A549 (cell line): ENCODE measurements at regions not wholly inside any gene's neighbourhood (a gene's known extent, or its start where the extent isn't known, plus 50 kb on each side); places are given as distances from the start of the nearest gene placed in this dataset.

Experiments used
- CEBPB ChIP-seq, 2 experiments: fragments of >200 bp in 1 of 2; sonication (Bioruptor Twin) in 1 of 2; formaldehyde crosslinking in 1 of 2; IDR thresholded peaks; 2 replicates each; pipeline ENCODE4 v1.6.1; 2012 to 2016
- EP300 ChIP-seq, 2 experiments: fragments of >200 bp; sonication (Bioruptor Twin); formaldehyde crosslinking; IDR thresholded peaks; 2 replicates in 1 of 2; 3 replicates in 1 of 2; pipeline ENCODE4 v1.6.1; 2016 to 2017
- HOXA7 ChIP-seq: fragments of 250-450 bp; sonication (Bioruptor Pico); IDR thresholded peaks from 2 replicates; pipeline ENCODE4 v1.5.0; 2020; ENCODE audit warnings: mild to moderate bottlenecking, moderate library complexity
- MAFK ChIP-seq: fragments of 450-650 bp; IDR thresholded peaks from 2 replicates; pipeline ENCODE4 v1.6.1; 2014; ENCODE audit not compliant: partially characterized antibody
- PHF8 ChIP-seq: fragments of 200-600 bp; sonication (generic); IDR thresholded peaks from 2 replicates; pipeline ENCODE4 v1.6.1; 2016; ENCODE audit warnings: low read depth, mild to moderate bottlenecking, antibody characterized with exemption, moderate library complexity, borderline replicate concordance
- POLR2A ChIP-seq: IDR thresholded peaks from 2 replicates; pipeline ENCODE4 v1.6.1; 2012; ENCODE audit warnings: mild to moderate bottlenecking, low read length
- RNF2 ChIP-seq: fragments of 200-600 bp; sonication (generic); IDR thresholded peaks from 2 replicates; pipeline ENCODE4 v1.6.1; 2016; ENCODE audit warnings: low read depth, mild to moderate bottlenecking, antibody characterized with exemption, moderate library complexity, borderline replicate concordance
- ZFP36 ChIP-seq: fragments of 450-650 bp; IDR thresholded peaks from 2 replicates; pipeline ENCODE4 v1.6.1; 2014; ENCODE audit warnings: borderline replicate concordance; ENCODE audit not compliant: partially characterized antibody
- ZNF302 ChIP-seq: fragments of 250-450 bp; sonication (Bioruptor Pico); IDR thresholded peaks from 2 replicates; pipeline ENCODE4 v1.9.0; 2021; ENCODE audit warnings: inconsistent platforms, mild to moderate bottlenecking, moderate library complexity
- TF ChIP-seq, protein P1 (sequence below): fragments of >200 bp; sonication (Bioruptor Twin); formaldehyde crosslinking; IDR thresholded peaks from 3 replicates; pipeline ENCODE4 v1.5.1; 2016
- TF ChIP-seq, protein P2 (sequence below): IDR thresholded peaks from 2 replicates; pipeline ENCODE4 v1.6.1; 2012; ENCODE audit warnings: low read depth, borderline replicate concordance

DNA sequence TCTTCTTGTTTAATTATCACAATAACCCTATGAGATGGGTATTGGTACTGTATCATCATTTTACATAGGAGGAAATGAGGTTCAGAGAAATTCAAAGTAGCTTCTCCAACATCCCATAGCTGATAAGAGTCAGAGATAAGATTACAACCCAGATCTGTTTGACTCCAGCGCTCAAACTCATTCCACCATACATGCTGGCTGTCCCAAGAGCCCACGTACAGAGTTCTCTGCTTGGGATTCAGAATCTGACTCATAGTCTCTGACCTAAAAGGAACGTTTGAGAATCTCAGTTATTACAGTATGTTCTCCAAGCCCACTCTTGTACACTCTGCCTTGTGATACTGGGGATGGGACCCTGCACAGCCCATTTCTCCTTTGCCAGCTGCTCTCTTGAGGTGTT is 90.2 kb downstream of the TMEM215 start:
- no peak for TF ChIP-seq POLR2A
- TF ChIP-seq CEBPB (IDR thresholded peaks at IDR 0.05): no peak
- TF ChIP-seq, protein P1, sequence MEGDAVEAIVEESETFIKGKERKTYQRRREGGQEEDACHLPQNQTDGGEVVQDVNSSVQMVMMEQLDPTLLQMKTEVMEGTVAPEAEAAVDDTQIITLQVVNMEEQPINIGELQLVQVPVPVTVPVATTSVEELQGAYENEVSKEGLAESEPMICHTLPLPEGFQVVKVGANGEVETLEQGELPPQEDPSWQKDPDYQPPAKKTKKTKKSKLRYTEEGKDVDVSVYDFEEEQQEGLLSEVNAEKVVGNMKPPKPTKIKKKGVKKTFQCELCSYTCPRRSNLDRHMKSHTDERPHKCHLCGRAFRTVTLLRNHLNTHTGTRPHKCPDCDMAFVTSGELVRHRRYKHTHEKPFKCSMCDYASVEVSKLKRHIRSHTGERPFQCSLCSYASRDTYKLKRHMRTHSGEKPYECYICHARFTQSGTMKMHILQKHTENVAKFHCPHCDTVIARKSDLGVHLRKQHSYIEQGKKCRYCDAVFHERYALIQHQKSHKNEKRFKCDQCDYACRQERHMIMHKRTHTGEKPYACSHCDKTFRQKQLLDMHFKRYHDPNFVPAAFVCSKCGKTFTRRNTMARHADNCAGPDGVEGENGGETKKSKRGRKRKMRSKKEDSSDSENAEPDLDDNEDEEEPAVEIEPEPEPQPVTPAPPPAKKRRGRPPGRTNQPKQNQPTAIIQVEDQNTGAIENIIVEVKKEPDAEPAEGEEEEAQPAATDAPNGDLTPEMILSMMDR: no peak
- TF ChIP-seq RNF2: no peak
- no peak for TF ChIP-seq PHF8
- TF ChIP-seq, protein P2, sequence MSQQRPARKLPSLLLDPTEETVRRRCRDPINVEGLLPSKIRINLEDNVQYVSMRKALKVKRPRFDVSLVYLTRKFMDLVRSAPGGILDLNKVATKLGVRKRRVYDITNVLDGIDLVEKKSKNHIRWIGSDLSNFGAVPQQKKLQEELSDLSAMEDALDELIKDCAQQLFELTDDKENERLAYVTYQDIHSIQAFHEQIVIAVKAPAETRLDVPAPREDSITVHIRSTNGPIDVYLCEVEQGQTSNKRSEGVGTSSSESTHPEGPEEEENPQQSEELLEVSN: no peak
- TF ChIP-seq EP300 (IDR thresholded peaks at IDR 0.05): no peak
- TF ChIP-seq MAFK: no peak
- TF ChIP-seq ZNF302 (CRISPR knock-in tag): no peak
- TF ChIP-seq HOXA7: no peak
- TF ChIP-seq ZFP36: no peak
